ENCODE measurements at regions not wholly inside any gene's neighbourhood (a gene's known extent, or its start where the extent isn't known, plus 50 kb on each side); places are given as distances from the start of the nearest gene placed in this dataset.

DNA sequence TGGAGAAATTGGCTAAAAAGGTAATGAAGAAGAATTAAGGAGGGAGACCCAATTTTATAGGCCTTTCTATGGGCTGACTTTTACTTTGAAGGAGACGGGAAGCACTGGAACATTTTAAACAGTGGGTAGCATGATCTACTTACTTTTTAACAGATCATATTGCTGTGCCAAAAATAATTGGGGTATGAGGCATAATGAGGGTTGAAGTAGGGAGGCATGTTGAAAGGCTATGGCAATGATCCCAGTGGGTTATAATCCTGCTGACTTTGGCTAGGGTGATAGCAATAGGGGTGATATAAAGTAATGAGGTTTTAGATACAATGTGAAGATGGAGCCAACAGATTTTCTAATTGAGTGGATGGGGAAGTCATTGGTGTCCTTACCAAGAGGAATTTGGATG is 73.2 kb downstream of the GPR37 start:
- no peak for DNase-seq

- no peak for DNase-seq
Observed at GRCh38 chr7:124690840-124691239, 74.8 kb downstream of the GPR37 start.

GRCh38 chr7:124689931-124690330 is 75.7 kb downstream of the GPR37 start:
- DNase-seq = no peak

DNA sequence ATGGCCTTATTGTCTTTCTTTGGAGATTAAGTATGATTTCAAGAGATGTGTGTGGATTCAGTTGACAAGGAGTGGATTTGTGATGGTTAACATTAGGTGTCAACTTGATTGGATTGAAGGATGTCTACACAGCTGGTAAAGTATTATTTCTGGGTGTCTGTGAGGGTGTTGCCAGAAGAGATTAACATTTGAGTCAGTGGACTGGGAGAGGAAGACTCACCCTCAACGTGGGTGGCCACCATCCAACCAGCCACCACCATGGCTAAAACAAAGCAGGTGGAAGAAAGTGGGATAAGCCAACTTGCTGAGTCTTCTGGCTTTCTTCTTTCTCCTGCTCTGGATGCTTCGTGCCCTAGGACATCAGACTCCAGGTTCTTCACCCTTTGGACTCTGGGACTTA is 76.1 kb downstream of the GPR37 start:
- no peak for DNase-seq

- DNase-seq = no peak
Observed at GRCh38 chr7:124688991-124689390, 76.6 kb downstream of the GPR37 start.

GRCh38 chr7:124686543-124687171 is 78.9 kb downstream of the GPR37 start:
- no peak for DNase-seq

GRCh38 chr7:124681946-124682345 is 83.6 kb downstream of the GPR37 start:
- no peak for DNase-seq

DNA sequence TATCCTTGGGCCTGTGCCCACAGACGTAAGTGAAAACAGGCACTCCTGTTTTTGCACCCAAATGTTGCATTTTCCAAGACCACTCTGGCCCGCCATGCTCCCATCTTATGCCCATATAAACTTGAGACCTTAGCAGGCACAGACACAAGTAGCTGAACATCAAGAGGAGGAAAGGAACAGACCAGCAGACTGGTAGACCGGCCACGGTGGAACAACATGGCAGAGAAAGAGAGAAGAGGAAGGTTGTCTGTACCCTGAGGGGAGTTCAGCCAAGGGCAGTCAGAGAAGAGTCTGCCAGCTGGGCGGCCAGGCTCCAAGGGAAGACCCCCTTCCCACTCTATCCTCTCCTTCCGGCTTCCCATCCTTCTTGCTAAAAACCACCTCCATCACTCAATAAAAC is 85.3 kb downstream of the GPR37 start:
- no peak for DNase-seq

- no peak for DNase-seq
Observed at GRCh38 chr7:124679586-124680225, 85.9 kb downstream of the GPR37 start.

- DNase-seq = no peak
Observed at GRCh38 chr7:124679146-124679545, 86.4 kb downstream of the GPR37 start.

DNA sequence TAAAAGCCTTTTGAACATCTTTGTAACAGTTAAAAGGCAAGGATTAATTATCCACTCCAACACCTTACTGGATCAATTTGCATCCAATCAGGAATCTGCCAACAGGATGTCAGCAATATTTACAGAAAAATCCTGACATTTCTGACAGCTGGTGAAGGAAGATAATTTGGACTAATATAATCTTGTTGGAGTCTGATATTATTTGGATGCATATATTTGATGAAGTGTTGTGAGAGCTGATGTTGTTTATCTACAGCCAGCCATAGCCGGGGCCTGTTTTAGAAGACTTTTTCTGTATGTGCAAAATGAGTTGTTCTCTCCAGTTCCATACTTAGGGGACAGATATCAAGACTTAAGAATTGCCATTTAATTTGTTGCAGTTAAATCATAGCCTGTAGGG is 91.1 kb downstream of the GPR37 start:
- DNase-seq = no peak

DNA sequence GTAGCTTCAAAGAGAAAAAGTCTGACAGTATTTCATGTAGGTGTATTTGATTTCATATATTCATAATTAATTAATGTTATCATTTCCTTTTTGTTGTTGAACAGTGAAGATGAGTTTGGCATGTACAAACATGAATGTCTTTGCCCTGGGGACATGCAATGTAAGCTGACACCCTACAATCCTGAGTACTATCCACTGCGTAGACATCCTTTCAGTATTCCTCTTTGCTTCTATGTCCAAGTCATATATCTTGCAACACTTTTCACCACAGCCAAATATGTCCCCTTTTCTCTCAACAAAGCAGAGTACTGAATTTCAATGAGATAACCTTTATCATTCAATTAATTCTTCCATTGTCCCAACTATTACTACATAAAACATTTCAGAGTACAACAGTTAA is 93.6 kb downstream of the GPR37 start:
- DNase-seq = no peak

GRCh38 chr7:124667312-124668153 is 98.1 kb downstream of the GPR37 start:
- no peak for DNase-seq

GRCh38 chr7:124662937-124663336 is 102.7 kb downstream of the GPR37 start:
- DNase-seq = no peak

DNA sequence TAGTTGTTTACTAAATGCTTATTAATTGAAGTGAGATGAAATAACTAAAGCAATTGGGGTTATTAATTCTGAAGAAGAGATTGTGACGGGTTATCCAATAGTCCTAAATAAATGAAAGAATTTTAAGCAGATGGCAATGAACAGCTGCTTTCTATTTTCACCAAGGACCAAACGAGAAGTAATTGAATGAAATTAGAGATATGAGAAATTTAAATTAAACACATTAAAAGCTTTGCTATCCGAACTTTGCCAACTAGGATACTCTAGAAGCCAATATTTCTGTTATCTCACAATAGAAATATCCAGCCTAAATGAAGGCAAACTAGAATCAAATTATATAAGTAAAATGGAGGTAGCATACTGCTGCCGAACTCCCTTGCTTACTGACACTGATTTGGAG is 103.2 kb downstream of the GPR37 start:
- no peak for DNase-seq

- DNase-seq = peak; percentile 88
Observed at GRCh38 chr7:124655990-124656389, 109.6 kb downstream of the GPR37 start.

DNA sequence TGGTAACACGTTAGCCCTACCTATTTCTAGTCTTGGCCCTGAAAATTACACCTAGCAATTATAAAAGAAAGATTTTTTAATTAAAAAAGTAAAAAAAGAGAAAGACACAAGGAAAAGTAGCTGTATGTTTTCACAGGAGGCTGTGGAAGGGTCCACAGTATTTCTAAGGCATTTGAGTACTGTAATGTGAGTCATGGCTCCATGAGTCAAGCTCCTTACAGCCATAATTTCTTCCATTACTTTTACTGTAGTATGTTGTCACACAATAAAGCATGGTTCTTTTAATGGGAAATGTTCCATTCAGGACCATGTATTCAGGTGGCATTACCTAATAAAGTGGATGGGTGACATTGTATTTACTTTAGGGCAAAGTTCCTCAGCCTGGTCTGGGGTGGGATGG is 113.4 kb downstream of the GPR37 start:
- DNase-seq = no peak

DNA sequence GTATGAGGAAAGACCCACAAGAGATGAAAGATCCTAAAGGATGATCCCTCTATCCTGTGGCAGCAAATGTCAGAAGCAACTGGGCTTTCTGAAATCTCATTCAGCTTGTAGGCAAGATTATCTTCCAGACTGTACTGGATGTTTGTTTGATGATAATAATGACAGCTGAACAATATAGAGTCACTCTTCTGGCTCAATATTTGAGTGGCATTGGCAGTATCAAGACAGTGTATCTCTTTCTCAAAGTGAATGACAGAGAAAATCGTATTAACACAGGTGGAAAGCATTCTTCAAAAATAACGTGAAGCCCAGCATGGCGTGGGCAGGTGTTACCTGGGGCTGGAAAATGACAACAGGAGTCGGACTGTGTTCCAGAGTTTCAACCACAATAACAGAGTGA is 114.5 kb downstream of the GPR37 start:
- DNase-seq = no peak

DNA sequence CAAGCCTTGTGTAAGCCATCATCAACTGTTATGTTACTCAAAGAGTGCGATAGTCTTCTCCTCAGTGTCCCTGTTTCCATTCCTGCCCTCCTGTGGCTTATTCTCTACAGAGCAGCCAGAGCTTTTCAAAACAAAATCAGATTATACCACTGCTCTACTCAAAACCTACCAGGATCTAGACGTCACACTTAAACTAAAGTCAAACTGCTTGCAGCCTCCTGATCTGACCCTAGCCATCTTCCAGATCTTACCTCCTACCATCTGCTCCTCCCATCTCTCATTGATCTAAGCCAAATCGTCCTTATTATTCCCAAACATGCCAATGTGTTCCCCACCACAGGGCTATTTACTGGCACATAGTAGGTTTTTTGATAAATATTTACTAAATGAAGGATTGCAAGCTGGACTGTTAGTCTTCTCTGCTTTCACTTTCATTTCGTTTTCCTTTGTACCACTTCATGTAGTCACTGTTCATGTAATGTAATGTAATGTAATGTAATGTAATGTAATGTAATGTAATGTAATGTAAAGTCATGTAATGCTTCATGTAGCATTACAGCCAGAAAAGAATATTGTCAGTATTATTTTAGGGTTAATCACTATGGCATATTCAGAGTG is 116.1 kb downstream of the GPR37 start:
- no peak for DNase-seq

- no peak for DNase-seq
Observed at GRCh38 chr7:124647630-124648306, 117.8 kb downstream of the GPR37 start.

DNA sequence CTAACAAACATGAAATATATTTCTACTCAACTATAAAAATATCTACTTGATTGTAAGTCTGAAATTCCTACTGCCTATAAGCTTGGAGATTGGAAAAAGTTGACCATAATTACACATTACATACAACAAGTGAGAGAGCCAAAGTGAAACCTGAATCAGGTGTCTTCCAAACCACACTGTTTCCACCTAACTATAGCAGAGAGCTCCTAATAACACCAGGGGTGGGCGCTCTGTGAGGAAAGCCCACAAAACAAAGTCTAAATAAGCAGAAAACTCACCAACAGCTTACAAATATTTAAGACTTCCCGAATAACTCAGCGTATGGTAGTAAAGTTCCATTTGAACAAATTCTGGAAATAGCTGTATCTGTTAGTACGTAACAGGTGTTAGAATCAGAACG is 119.9 kb downstream of the GPR37 start:
- no peak for DNase-seq

DNA sequence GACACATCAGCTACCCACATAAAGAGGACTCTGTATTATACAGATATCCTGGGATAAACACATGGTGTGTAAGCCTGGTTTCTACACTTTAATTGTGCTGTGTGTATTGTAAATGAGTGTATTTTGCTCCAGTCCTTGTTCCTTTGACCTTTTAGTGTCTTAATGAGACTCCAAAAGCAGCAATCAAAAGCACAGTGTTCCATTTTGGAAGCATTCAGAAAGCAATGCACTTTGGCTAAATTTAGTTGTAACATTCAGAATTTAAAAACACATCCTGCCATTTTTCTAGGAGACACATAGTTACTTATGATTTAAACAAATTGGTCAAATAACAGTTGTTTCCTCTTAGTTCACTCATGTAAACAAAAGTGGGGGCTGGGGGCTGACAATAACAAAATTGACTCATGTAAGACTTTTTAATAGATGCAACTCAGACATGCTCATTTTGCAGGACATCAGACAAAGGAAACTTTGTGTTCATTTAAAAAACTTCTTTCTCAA is 122.2 kb downstream of the GPR37 start:
- no peak for DNase-seq

DNA sequence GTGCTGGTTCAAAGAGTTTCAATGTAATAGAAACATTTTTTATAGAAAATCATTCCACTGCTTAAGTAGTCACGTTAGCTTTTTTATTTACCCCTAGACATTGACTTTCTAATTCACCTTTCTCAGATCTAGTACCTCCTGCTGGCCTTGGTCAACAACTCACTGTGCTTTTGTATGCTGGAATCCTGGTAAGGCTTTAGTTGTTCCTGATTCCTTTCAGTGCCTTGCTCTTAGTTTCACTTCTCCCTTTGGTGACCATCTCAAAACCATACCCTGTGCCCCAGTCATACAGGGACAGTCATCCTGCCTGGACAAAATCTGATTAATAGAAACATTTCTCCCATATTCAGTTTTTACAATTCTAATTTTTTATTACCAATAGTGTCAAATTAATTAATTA is 130.2 kb downstream of the GPR37 start:
- DNase-seq = no peak

Data from NCI-H748 treated with DMSO at 0.1 percent for 48 hours (cell line).